ENCODE measurements at regions not wholly inside any gene's neighbourhood (a gene's known extent, or its start where the extent isn't known, plus 50 kb on each side); places are given as distances from the start of the nearest gene placed in this dataset.
A peak's percentile ranks its signal among the peaks of the same experiment; 100 is the strongest.

GRCh38 chr3:82498186-82498585 lies 736.7 kb upstream of the GBE1 start:
- H3K4me1 ChIP-seq: no peaks in the 10 kb centered on the region
- H3K27me3 ChIP-seq: no peaks in the 10 kb centered on the region
- 83 to 88% methylated on average over 10 to 11 of the region's 11 CpGs for WGBS, 2 donors
- H3K36me3 ChIP-seq (ENCODE audit: low read depth, missing control alignments): no peaks in the 10 kb centered on the region
- no peak for DNase-seq
- no peaks in the 10 kb centered on the region for H3K9me3 ChIP-seq
- no peak overlapping the region for H3K4me3 ChIP-seq
- TF ChIP-seq POLR2A (IDR thresholded peaks at IDR 0.05) (no peak), CTCF (IDR thresholded peaks at IDR 0.05) (no peak)
- H3K27ac ChIP-seq: no peak overlapping the region
- intact Hi-C loops (cut with DNase I; ENCODE audit: low total_unique reads): no loop called here

GRCh38 chr3:82496890-82497560 lies 735.6 kb upstream of the GBE1 start:
- Histone ChIP-seq H3K4me3 (no peak overlapping the region), H3K36me3 (ENCODE audit: low read depth, missing control alignments) (no peaks in the 10 kb centered on the region), H3K9me3 (no peaks in the 10 kb centered on the region), H3K27me3 (no peaks in the 10 kb centered on the region), H3K27ac (no peak overlapping the region), H3K4me1 (no peaks in the 10 kb centered on the region)
- DNase-seq: peak; percentile 47
- no peak for TF ChIP-seq POLR2A (IDR thresholded peaks at IDR 0.05)
- peak in 2 of 3 experiments; percentile 19 to 33 for TF ChIP-seq CTCF (IDR thresholded peaks at IDR 0.05)
- 66% methylated on average over 8 of the region's 8 CpGs for WGBS, 2 donors
- intact Hi-C loops (cut with DNase I; ENCODE audit: low total_unique reads): no loop called here

- Histone ChIP-seq H3K36me3 (ENCODE audit: low read depth, missing control alignments) (no peaks in the 10 kb centered on the region), H3K9me3 (no peaks in the 10 kb centered on the region), H3K27me3 (no peaks in the 10 kb centered on the region), H3K27ac (no peak overlapping the region), H3K4me3 (no peak overlapping the region), H3K4me1 (no peaks in the 10 kb centered on the region)
- no peak for DNase-seq
- 88 to 90% methylated on average over 2 of the region's 2 CpGs for WGBS, 2 donors
- intact Hi-C loops (cut with DNase I; ENCODE audit: low total_unique reads): no loop called here
- no peak for TF ChIP-seq POLR2A (IDR thresholded peaks at IDR 0.05)
These were observed 734.2 kb upstream of the GBE1 start for GRCh38 chr3:82495655-82496054.

- Histone ChIP-seq H3K9me3 (no peaks in the 10 kb centered on the region), H3K27me3 (no peaks in the 10 kb centered on the region), H3K27ac (no peak overlapping the region), H3K36me3 (ENCODE audit: low read depth, missing control alignments) (no peaks in the 10 kb centered on the region), H3K4me1 (no peaks in the 10 kb centered on the region), H3K4me3 (no peak overlapping the region)
- WGBS, 2 donors: 94 to 100% methylated on average over 1 of the region's 1 CpG
- TF ChIP-seq POLR2A (IDR thresholded peaks at IDR 0.05) (no peak), CTCF (IDR thresholded peaks at IDR 0.05) (no peak)
- DNase-seq: no peak
- intact Hi-C loops (cut with DNase I; ENCODE audit: low total_unique reads): no loop called here
These were observed 733.6 kb upstream of the GBE1 start for GRCh38 chr3:82494977-82495489.

- WGBS, 2 donors: 81 to 92% methylated on average over 2 of the region's 2 CpGs
- no peak for DNase-seq
- TF ChIP-seq POLR2A (IDR thresholded peaks at IDR 0.05) (no peak), CTCF (IDR thresholded peaks at IDR 0.05) (no peak)
- H3K4me1 ChIP-seq: no peaks in the 10 kb centered on the region
- H3K36me3 ChIP-seq (ENCODE audit: low read depth, missing control alignments): no peaks in the 10 kb centered on the region
- intact Hi-C loops (cut with DNase I; ENCODE audit: low total_unique reads): no loop called here
- H3K4me3 ChIP-seq: no peak overlapping the region
- H3K9me3 ChIP-seq: no peaks in the 10 kb centered on the region
- H3K27me3 ChIP-seq: no peaks in the 10 kb centered on the region
- H3K27ac ChIP-seq: no peak overlapping the region
These were observed 732.4 kb upstream of the GBE1 start for GRCh38 chr3:82493858-82494257.

Data from testis (tissue), 2 donors.